ENCODE measurements at regions not wholly inside any gene's neighbourhood (a gene's known extent, or its start where the extent isn't known, plus 50 kb on each side); places are given as distances from the start of the nearest gene placed in this dataset.

- intact Hi-C loops (cut with DNase I) = no loop called here
- no peak overlapping the region for H3K4me3 ChIP-seq
- H3K27me3 ChIP-seq = no peaks in the 10 kb centered on the region
- H3K9me3 ChIP-seq (replicated peaks in 1 of 3) = no peaks in the 10 kb centered on the region
- TF ChIP-seq POLR2A (IDR thresholded peaks at IDR 0.05) (no peak), CTCF (IDR thresholded peaks at IDR 0.05) (no peak)
- H3K27ac ChIP-seq = no peak overlapping the region
- 71 to 79% (median 74%) methylated on average over 4 of the region's 4 CpGs for WGBS, 4 donors
- H3K36me3 ChIP-seq (replicated peaks in 1 of 2) = no peaks in the 10 kb centered on the region
- no peak for DNase-seq
- no peaks in the 10 kb centered on the region for H3K4me1 ChIP-seq (replicated peaks in 1 of 2)
Observed at GRCh38 chr11:19536131-19536530, 176.5 kb upstream of the NAV2 start.

GRCh38 chr11:19530505-19530904 is 182.1 kb upstream of the NAV2 start:
- intact Hi-C loops (cut with DNase I) = no loop called here
- DNase-seq = peak in 1 of 7 donors; percentile 61
- TF ChIP-seq POLR2A (IDR thresholded peaks at IDR 0.05) (no peak), CTCF (IDR thresholded peaks at IDR 0.05) (no peak)
- Histone ChIP-seq H3K4me1 (replicated peaks in 1 of 2) (no peaks in the 10 kb centered on the region), H3K4me3 (no peak overlapping the region), H3K27ac (no peak overlapping the region), H3K9me3 (replicated peaks in 1 of 3) (no peaks in the 10 kb centered on the region), H3K36me3 (replicated peaks in 1 of 2) (no peaks in the 10 kb centered on the region), H3K27me3 (no peaks in the 10 kb centered on the region)
- 76 to 86% (median 79%) methylated on average over 7 of the region's 7 CpGs for whole genome bisulfite sequencing, 4 donors

- intact Hi-C loops (cut with DNase I) = no loop called here
- Histone ChIP-seq H3K36me3 (replicated peaks in 1 of 2) (no peaks in the 10 kb centered on the region), H3K4me1 (replicated peaks in 1 of 2) (peaks cover 0 to 5% of the 10 kb centered on the region in 2 donors), H3K4me3 (no peak overlapping the region), H3K27me3 (no peaks in the 10 kb centered on the region), H3K27ac (no peak overlapping the region), H3K9me3 (replicated peaks in 1 of 3) (no peaks in the 10 kb centered on the region)
- 71 to 85% (median 77%) methylated on average over 2 of the region's 2 CpGs for WGBS, 4 donors
- no peak for DNase-seq
- no peak for TF ChIP-seq POLR2A (IDR thresholded peaks at IDR 0.05)
- no peak for TF ChIP-seq CTCF (IDR thresholded peaks at IDR 0.05)
Observed at GRCh38 chr11:19526119-19526518, 186.5 kb upstream of the NAV2 start.

DNA sequence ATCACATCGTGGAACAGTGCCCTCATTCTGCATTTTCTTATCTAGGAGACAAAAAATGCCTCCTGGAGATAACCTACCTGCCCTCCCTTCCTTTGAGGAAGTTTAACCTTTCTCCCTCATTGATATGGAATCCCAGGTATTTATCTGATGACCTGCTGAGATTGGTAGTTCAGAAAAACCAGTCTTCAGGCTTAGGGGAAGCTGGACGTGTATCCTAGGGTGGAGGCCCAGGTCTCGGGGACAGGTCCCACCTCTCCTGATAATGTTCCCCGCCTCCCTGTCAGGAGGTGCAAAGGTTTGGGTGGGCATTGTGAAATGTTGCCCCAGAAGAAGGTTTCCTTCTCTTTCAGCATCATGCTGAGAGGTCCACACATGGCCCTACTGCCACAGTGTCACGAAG is 186.9 kb upstream of the NAV2 start:
- Histone ChIP-seq H3K9me3 (replicated peaks in 1 of 3) (no peaks in the 10 kb centered on the region), H3K4me1 (replicated peaks in 1 of 2) (peaks cover 0 to 5% of the 10 kb centered on the region in 2 donors), H3K27me3 (no peaks in the 10 kb centered on the region), H3K36me3 (replicated peaks in 1 of 2) (no peaks in the 10 kb centered on the region), H3K4me3 (no peak overlapping the region), H3K27ac (no peak overlapping the region)
- intact Hi-C loops (cut with DNase I) = no loop called here
- no peak for DNase-seq
- WGBS, 4 donors = 66 to 90% (median 83%) methylated on average over 5 of the region's 5 CpGs
- TF ChIP-seq CTCF (IDR thresholded peaks at IDR 0.05) = no peak
- TF ChIP-seq POLR2A (IDR thresholded peaks at IDR 0.05) = no peak

Measured in adrenal gland (tissue), 9 donors.